GM19351 (cell line): ENCODE measurements at regions not wholly inside any gene's neighbourhood (a gene's known extent, or its start where the extent isn't known, plus 50 kb on each side); places are given as distances from the start of the nearest gene placed in this dataset.
"Not testable (repeated sequence)": the region's sequence is repeated elsewhere in the genome, so short reads cannot be mapped to it uniquely, and the experiment has no call there.

Experiments used
- ATAC-seq: cut with Tn5 transposase; IDR thresholded peaks from one replicate; pipeline ENCODE4 v1.9.1; 2021; ENCODE audit warnings: mild to moderate bottlenecking, moderate library complexity; ENCODE audit not compliant: unreplicated experiment

- no peak for ATAC-seq
These were observed 391.1 kb downstream of the TMEM38B start for GRCh38 chr9:106085479-106085878.

- no peak for ATAC-seq
These were observed 397.7 kb downstream of the TMEM38B start for GRCh38 chr9:106092083-106092482.

DNA sequence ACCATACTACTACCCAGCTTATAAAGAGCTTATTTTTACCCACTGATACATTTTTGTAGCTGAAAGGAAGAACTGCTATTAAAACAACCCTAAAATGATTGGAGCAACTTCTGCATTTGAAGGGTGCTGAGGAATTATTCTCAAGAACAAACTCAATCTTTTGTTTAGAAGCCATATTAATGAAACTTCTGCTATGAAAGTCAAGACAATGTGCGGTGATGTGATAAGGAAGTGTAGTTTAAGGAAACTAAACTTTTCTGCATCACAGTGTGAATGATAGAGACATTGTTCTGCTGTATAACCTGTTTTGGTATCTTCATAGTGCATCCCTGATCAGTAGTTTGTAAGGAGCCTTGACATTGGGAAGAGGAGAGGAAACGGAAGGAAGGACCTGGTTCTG, 408.5 kb downstream of the TMEM38B start:
- no peak for ATAC-seq

GRCh38 chr9:106104887-106105286, 410.5 kb downstream of the TMEM38B start:
- ATAC-seq = no peak

GRCh38 chr9:106106396-106106795, 412.1 kb downstream of the TMEM38B start:
- ATAC-seq = no peak

GRCh38 chr9:106107716-106108115, 413.4 kb downstream of the TMEM38B start:
- ATAC-seq = no peak

DNA sequence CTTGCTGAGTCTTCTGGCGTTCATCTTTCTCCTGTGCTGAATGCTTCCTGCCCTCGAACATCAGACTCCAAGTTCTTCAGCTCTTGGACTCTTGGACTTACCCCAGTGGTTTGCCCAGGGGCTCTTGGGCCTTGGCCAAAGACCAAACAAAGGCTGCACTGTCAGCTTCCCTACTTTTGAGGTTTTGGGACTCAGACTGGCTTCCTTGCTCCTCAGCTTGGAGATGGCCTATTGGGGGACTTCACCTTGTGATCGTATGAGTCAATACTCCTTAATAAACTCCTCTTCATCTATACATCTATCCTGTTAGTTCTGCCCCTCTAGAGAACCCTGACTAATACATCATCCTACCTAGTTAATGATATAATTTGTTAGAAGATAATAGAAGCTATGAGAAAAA, 415.4 kb downstream of the TMEM38B start:
- not testable (repeated sequence) for ATAC-seq

GRCh38 chr9:106110483-106110882, 416.1 kb downstream of the TMEM38B start:
- no peak for ATAC-seq

- no peak for ATAC-seq
These were observed 416.8 kb downstream of the TMEM38B start for GRCh38 chr9:106111039-106111730.

DNA sequence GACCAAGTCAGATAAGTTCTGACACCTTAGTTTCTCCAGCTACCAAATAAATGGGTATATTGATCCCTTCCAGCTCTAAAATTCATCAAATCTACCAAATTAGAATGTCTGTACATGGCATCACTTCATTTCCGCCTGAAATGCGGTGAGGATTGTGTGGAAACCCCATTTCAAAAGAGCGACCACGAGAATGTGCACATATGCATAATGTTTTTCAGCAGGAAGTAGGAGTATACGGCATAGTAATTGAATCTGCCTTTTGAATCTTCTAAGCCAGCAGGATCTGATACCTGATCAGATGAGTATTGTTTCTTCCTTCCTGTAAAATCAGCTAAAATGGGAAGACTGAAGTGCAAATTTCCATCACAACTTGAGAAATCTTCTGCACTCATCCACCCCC, 418.6 kb downstream of the TMEM38B start:
- no peak for ATAC-seq

DNA sequence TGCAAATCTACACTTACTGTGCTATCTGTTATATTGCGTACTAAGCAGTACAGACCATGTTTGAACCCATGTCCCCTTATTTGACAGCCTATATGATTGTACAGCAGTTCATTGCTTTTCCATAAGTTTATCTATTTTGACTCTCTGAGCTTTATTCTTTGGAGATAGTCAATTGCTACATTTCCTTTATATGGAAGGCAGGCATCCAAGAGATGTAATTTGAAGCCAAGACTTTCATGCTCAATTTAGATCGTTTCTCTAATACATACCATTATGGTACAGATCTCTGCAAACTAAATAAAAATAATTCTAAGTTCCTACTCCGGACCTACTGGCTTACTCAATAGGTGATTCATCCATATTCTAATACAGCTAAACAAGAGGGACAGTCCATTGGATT, 424.8 kb downstream of the TMEM38B start:
- ATAC-seq = no peak

GRCh38 chr9:106120071-106120470, 425.7 kb downstream of the TMEM38B start:
- no peak for ATAC-seq

DNA sequence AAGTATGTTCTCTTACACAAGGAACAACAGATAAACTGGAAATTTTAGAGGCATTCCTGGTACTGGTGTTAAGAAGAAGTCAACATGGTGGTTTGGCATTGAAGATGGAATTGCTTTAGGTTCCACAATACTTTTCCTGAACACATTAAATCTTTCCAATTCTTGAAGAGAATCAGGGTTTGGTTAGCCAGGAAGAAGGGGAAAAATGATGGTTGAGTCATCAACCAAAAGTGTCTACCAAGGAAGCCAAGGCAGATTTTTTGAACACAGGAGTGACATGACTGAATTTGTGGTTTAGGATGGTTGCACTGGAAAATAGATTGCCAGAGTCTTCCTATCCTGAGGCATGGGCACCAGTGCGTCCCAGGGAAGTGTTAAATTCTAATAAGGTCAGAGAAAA, 433.4 kb downstream of the TMEM38B start:
- no peak for ATAC-seq

GRCh38 chr9:106130374-106130773, 436.0 kb downstream of the TMEM38B start:
- ATAC-seq = no peak

DNA sequence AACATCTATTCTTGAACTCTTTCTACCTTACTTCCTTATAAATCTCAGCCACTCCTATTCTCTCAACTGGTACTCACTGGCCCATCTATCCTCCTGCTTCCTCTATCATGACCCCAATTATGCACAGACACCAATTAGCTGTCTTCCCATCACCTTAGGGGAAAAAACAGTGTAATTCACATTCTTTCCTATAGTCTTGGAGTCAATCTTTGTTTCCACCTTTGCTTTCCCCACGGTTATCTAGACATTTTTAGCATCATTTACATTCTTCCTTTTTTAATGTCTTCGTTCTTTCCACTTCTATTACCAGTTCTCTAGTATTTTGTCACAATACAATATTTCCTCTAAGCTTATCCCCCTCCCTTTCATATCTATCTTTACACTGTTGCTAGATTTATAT, 449.4 kb downstream of the TMEM38B start:
- ATAC-seq = no peak

- ATAC-seq = no peak
These were observed 451.9 kb downstream of the TMEM38B start for GRCh38 chr9:106146066-106146840.

GRCh38 chr9:106146886-106147285, 452.5 kb downstream of the TMEM38B start:
- no peak for ATAC-seq

GRCh38 chr9:106149956-106150355, 455.6 kb downstream of the TMEM38B start:
- ATAC-seq = no peak

DNA sequence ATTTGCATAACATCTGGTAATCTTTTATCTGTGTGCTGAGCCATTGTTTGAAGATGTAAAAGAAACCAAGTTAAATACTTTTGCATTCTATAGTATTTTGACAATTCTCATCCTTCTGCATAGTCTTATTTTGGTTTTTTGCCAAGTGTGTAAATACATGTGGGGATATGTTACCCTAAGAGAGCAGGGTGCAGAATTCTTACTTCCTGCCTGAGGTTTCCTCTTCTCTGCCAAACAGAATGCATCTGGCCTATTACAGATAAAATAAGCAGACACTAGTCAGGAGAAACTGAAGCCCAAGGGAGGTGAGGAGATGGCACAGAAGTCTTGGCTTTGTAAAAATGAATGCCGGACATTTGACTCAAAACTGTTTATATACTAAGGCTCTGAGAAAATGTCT, 462.1 kb downstream of the TMEM38B start:
- no peak for ATAC-seq

DNA sequence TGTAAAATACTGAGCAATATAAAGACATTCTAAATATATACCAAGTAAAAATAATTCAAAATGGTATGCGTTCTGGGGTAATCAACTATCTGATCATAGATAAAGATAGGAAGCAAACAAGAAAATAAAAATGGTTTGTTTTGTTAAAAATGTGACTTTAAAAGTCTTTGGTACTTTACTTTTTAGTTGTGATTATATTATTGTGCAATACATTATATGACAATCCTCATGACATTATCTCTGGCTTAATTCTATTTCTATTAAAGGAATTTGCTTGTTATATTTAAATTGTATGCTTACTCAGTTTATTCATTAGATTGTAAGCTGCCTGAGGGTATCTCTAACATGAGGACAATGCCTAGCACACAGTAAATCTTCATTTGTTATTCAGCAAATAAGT, 477.9 kb downstream of the TMEM38B start:
- no peak for ATAC-seq

DNA sequence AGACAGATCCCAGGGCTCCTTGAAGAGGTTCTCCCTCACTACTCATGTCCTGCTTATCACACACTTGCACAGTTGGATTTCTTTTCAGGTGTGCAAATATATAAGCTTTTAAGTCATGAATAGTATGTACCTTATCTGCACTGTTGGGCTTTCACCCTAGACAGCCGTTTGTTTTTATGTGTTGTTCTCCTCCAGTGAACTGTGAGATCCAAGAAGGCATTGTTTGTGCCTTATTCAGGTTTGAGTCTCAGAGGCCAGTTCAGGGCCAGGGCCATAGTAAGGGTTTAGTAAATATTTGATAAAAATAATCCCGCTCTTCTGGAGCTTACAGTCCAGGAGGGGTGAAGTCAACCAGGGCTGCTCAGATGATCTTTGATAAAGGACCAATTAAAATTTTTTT, 480.0 kb downstream of the TMEM38B start:
- no peak for ATAC-seq

DNA sequence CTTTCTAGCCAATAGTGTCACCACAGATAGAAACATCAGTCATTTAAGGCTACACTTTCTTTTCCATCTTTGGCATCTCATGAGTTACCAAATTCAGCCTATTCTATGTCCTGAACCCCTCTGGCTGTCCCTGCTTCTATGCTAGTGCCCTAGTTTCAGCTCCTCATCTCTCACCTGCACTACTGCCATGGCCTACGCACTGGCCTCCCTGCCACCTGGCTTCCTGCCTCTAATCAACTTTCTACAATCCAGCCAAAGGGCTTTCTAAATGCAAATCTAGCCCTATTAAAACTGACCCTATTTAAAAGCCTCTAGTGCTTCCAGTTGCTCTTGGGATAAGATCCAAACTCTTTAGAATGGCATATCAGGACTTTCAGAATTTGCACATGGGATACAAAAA, 482.9 kb downstream of the TMEM38B start:
- no peak for ATAC-seq

- ATAC-seq = no peak
These were observed 484.9 kb downstream of the TMEM38B start for GRCh38 chr9:106179191-106179590.
